GM18909 (cell line): ENCODE measurements at regions not wholly inside any gene's neighbourhood (a gene's known extent, or its start where the extent isn't known, plus 50 kb on each side); places are given as distances from the start of the nearest gene placed in this dataset.
"Not testable (repeated sequence)": the region's sequence is repeated elsewhere in the genome, so short reads cannot be mapped to it uniquely, and the experiment has no call there.

Experiments used
- ATAC-seq: cut with Tn5 transposase; IDR thresholded peaks from one replicate; pipeline ENCODE4 v1.9.1; 2021; ENCODE audit warnings: mild to moderate bottlenecking; ENCODE audit not compliant: unreplicated experiment, poor library complexity

- ATAC-seq = no peak
These were observed 338.9 kb upstream of the TECRL start for GRCh38 chr4:64747919-64748715.

DNA sequence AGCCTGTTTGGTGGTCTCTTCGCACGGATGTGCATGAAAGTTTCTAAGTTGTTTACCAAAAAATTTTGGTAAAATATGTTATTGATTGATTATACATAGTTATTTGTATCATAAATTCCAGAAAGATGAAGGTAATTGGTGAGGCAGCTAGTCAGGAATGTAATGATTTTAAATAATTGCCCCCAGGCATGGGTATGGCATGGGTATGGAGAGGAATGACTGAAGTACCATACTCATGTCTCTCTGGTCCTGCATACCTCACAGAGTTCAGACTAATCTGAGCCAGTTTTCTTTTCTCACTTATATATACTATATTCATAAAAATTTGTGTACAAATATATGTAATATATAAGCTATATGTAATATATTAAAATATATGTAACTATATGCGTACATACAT, 329.0 kb upstream of the TECRL start:
- ATAC-seq = no peak

- ATAC-seq = not testable (repeated sequence)
These were observed 328.5 kb upstream of the TECRL start for GRCh38 chr4:64737854-64738138.

DNA sequence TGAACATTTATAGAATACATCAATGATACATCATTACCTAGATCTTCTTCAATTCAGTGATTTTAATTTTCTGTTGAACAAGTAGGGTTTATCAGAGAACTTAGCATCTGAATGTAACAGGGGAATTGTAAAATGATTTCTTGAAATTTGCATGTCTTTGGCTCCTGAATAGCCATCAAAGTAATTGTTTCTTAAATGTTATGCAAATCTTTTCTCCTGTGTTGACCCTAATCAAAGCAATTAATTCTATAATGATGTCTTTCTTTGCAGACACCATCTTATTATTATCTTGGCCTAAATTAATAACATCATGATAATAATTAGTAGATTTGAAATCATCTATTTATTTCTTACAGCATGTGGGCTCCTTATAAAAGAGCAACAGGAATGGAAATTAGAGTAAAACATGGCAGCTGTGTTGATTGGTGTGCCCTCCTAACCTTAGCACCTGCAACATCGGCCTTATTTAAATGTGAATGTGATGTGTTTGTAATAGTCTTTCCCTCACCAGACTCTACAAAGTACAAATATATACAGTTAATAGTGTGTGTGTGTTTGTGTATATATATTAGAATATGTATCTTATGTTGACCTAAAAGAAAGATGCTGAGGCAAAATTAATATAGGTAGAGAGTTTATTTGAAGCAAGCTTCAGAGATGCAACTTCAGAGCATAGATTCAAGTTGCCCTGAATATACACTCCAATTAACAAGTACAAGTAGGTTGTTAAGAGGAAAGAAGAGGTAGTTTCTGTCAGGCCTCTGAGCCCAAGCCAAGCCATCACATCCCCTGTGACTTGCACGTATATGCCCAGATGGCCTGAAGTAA, 328.0 kb upstream of the TECRL start:
- no peak for ATAC-seq

DNA sequence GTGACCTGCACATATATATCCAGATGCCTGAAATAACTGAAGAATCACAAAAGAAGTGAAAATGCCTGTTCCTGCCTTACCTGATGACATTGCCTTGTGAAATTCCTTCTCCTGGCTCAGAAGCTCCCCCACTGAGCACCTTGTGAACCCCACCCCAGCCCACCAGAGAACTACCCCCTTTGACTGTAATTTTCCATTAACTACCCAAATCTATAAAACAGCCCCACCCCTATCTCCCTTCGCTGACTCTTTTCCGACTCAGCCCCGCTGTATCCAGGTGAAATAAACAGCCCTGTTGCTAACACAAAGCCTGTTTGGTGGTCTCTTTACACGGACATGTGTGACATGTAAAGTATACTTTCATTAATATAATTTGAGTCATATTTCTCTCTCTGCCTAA, 320.3 kb upstream of the TECRL start:
- ATAC-seq = no peak

DNA sequence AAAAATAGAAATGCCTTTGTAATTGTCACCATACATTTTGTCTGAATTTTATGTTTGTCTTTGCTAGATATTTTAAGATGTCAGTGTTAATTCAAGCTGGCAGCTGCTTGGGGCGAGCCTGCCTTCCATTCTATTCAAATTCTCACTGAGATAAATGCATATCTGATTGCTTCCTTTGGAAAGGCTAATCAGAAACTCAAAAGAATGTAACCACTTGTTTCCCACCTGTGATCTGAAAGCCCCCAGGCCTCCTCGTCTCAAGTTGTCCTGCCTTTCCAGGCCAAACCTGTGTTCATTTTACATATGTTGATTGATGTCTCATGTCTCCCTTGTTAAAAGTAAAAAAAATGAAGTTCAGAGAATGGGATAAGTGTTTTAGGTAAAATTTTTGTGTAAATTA, 318.7 kb upstream of the TECRL start:
- ATAC-seq = no peak

DNA sequence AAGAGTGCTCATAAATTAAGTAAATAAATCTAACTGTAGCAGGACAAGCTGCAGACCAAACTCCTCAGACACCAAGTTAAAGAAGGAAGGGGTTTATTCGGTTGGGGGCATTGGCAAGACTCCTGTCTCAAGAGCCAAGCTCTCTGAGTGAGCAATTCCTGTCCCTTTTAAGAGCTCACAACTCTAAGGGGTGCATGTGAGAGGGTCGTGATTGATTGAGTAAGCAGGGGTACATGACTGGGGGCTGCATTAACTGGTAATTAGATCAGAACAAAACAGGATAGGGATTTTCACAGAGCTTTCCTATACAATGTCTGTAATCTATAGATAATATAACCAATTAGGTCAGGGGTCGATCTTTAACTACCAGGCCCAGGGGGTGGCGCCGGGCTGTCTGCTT, 318.1 kb upstream of the TECRL start:
- not testable (repeated sequence) for ATAC-seq

DNA sequence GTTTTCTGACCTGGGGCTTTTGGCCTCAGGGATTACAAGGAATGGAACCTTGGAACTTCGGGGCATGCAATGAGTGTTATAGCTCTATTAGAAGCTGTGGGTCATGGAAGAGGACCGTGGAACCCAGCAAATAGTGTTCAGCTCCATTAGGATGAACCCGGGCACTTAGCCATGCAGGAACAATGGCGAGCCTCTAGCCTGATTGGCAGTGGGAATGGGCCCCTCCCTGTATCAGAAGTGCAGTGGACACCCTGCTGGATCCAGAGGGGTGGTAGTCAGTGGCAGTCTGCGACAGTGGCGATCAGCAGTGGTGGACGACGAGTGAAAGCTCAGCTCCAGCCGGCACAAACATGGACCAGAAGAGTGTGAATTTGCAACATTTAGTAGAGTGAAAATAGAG, 315.4 kb upstream of the TECRL start:
- no peak for ATAC-seq

GRCh38 chr4:64721106-64721505, 311.9 kb upstream of the TECRL start:
- ATAC-seq = no peak

DNA sequence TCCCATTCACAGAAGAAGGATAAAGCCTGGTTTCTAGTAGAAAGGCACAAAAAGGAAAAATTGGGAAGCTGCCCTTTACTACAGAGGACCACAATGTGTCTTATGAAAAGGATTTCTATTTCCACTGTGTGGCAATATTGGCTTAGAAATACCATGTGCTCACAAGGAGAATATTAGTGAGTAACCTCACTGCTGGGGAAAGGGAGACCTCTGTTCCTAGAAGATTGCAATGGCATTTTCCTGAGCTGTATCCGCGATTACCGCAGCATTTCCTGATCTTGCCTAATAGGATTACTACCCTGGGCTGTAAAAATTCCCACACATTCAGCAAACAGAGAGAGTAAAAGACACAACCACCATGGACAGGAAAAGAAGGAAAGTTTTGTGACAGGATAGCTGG, 308.8 kb upstream of the TECRL start:
- ATAC-seq = no peak

- ATAC-seq = no peak
These were observed 306.5 kb upstream of the TECRL start for GRCh38 chr4:64715741-64716140.

DNA sequence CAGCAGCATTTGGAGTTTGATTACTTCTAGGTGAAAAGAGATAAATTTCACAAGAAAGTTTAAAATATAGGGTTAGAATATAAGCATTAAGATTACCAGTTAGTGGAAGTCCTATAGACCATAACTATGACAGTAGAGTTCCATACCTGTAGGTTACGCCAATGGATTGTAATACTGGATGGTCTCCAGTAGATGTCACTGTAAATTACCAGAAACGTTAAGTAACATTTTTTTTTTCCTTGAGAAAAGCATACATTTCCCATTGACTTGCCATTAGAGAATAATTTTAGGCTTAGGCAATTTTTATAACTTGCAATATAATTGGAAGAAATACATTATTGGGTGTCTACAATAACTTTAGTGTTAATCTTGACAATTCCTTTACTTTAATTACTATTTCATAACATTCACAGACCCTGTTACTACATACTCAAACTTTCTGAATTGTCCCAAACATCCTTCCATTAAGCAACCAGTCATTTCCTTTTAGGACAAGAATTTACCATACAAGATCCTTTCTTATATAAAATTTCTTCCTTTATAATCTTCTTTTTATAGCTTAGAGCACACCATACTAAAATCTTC, 304.1 kb upstream of the TECRL start:
- ATAC-seq = peak; percentile 68

DNA sequence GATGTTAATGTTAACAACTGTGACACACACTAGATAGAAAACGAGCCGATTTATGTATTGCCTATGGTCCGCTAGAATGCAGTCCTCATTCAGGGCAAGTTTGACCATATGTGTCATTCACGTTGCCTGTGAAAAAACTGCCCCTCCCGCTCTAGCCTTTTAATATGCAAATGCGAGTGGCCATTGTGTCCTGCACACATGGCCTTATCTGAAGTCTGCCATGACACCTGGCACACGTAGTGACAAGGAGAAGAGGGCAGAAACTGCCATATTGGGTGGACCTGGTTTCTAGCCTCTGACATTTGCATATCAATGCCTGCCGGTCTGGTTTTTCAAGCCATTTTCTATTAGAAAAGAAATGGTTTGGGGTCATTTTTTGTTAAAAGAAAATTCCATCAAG, 303.3 kb upstream of the TECRL start:
- no peak for ATAC-seq

GRCh38 chr4:64705989-64706388, 296.7 kb upstream of the TECRL start:
- no peak for ATAC-seq

- ATAC-seq = no peak
These were observed 288.9 kb upstream of the TECRL start for GRCh38 chr4:64698171-64698570.

DNA sequence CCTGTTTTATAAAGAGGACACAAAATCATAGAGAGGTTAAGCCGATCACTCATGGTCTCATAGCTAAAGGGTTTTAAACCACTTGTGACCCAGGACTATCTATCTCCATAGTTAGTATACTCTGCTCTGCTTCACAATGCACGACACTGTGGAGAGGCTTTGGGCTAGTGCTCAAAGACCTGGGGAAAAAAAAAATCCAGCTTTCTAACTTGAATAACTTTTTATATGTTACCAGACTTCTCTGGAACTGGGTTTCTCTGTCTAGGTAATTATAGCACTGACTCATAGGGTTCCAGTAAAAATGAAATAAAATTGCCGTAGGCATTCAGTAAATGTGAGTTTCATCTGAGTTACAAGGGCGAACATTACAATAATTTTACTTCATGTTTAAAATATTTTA, 273.7 kb upstream of the TECRL start:
- no peak for ATAC-seq

DNA sequence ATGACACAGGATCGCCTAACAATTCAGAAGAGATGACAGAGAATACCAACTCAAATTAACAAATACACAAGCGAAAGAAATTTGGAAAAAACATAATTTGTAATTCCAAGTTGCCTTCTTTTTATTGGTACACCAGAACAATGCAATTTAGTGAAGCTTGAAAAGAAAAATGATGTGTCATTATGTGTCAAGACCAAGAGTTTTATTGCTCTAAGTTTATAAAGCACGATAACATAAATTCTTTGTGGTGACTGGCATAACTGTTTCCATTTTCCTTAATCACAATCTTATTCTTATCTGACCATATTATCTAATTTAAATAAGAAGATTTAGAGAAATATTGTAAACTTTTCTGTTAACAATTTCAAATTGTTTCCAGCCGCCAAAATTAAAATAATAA, 273.2 kb upstream of the TECRL start:
- ATAC-seq = no peak

GRCh38 chr4:64673121-64673520, 263.9 kb upstream of the TECRL start:
- ATAC-seq = not testable (repeated sequence)

GRCh38 chr4:64670647-64671046, 261.4 kb upstream of the TECRL start:
- ATAC-seq = no peak

GRCh38 chr4:64643841-64644240, 234.6 kb upstream of the TECRL start:
- ATAC-seq = no peak

DNA sequence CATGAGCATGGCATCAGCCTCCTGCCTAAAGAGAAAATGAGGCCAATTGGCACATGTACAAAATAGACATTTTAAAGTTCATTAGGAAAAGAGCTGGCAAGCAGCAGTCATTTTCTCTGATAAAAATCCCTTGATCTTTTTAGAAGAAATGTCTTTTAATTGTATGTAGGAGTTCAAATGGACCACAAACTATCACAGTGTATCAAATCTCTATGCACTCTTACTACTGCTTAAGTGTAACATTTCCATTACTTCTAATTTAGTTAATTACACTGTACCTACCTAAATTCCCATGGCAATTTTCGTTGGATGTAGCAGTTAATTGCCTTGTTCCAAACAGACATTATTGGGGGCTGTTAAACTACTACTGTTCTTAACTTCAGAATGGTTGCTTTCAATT, 233.7 kb upstream of the TECRL start:
- ATAC-seq = no peak

GRCh38 chr4:64640402-64640801, 231.2 kb upstream of the TECRL start:
- not testable (repeated sequence) for ATAC-seq
